ENCODE measurements at regions not wholly inside any gene's neighbourhood (a gene's known extent, or its start where the extent isn't known, plus 50 kb on each side); places are given as distances from the start of the nearest gene placed in this dataset.
"Not testable (repeated sequence)": the region's sequence is repeated elsewhere in the genome, so short reads cannot be mapped to it uniquely, and the experiment has no call there.

GRCh38 chr1:221030990-221031389, 151.7 kb downstream of the HLX start:
- no peaks in the 10 kb centered on the region for H3K9me3 Mint-ChIP-seq
- no peak overlapping the region for H3K27ac Mint-ChIP-seq
- no peaks in the 10 kb centered on the region for H3K36me3 Mint-ChIP-seq (ENCODE audit: low read depth)
- ATAC-seq, result no peak
- peaks cover 2% of the 10 kb centered on the region for H3K27me3 Mint-ChIP-seq
- DNase-seq, result no peak
- H3K4me3 Mint-ChIP-seq, result no peak overlapping the region
- peaks cover 7% of the 10 kb centered on the region for H3K4me1 Mint-ChIP-seq

- peaks cover under 1% of the 10 kb centered on the region for H3K4me1 Mint-ChIP-seq
- H3K27me3 Mint-ChIP-seq, result no peaks in the 10 kb centered on the region
- H3K4me3 Mint-ChIP-seq, result no peak overlapping the region
- H3K9me3 Mint-ChIP-seq, result no peaks in the 10 kb centered on the region
- DNase-seq, result no peak
- no peaks in the 10 kb centered on the region for H3K36me3 Mint-ChIP-seq (ENCODE audit: low read depth)
- no peak overlapping the region for H3K27ac Mint-ChIP-seq
- no peak for ATAC-seq
Measured at GRCh38 chr1:221031458-221032203, 152.4 kb downstream of the HLX start.

GRCh38 chr1:221032204-221032585, 153.0 kb downstream of the HLX start:
- Mint-ChIP-seq H3K9me3 (no peaks in the 10 kb centered on the region), H3K4me3 (no peak overlapping the region), H3K27ac (no peak overlapping the region), H3K36me3 (ENCODE audit: low read depth) (no peaks in the 10 kb centered on the region), H3K4me1 (no peaks in the 10 kb centered on the region), H3K27me3 (no peaks in the 10 kb centered on the region)
- no peak for ATAC-seq
- DNase-seq, result no peak

GRCh38 chr1:221032637-221033280, 153.5 kb downstream of the HLX start:
- ATAC-seq (no peak), DNase-seq (no peak)
- no peak overlapping the region for H3K4me3 Mint-ChIP-seq
- no peaks in the 10 kb centered on the region for H3K9me3 Mint-ChIP-seq
- no peak overlapping the region for H3K27ac Mint-ChIP-seq
- H3K4me1 Mint-ChIP-seq, result no peaks in the 10 kb centered on the region
- H3K36me3 Mint-ChIP-seq (ENCODE audit: low read depth), result no peaks in the 10 kb centered on the region
- H3K27me3 Mint-ChIP-seq, result no peaks in the 10 kb centered on the region

GRCh38 chr1:221035662-221036153, 156.5 kb downstream of the HLX start:
- H3K36me3 Mint-ChIP-seq (ENCODE audit: low read depth), result no peaks in the 10 kb centered on the region
- H3K27me3 Mint-ChIP-seq, result peaks cover 2% of the 10 kb centered on the region
- ATAC-seq (peak; percentile 52), DNase-seq (no peak)
- no peak overlapping the region for H3K4me3 Mint-ChIP-seq
- H3K9me3 Mint-ChIP-seq, result no peaks in the 10 kb centered on the region
- H3K4me1 Mint-ChIP-seq, result no peaks in the 10 kb centered on the region
- H3K27ac Mint-ChIP-seq, result no peak overlapping the region

- DNase-seq, result no peak
- H3K27me3 Mint-ChIP-seq, result peaks cover 2% of the 10 kb centered on the region
- ATAC-seq, result no peak
- H3K27ac Mint-ChIP-seq, result no peak overlapping the region
- no peaks in the 10 kb centered on the region for H3K4me1 Mint-ChIP-seq
- no peaks in the 10 kb centered on the region for H3K36me3 Mint-ChIP-seq (ENCODE audit: low read depth)
- H3K4me3 Mint-ChIP-seq, result no peak overlapping the region
- H3K9me3 Mint-ChIP-seq, result no peaks in the 10 kb centered on the region
Measured at GRCh38 chr1:221039616-221040015, 160.4 kb downstream of the HLX start.

- Mint-ChIP-seq H3K27ac (no peak overlapping the region), H3K27me3 (peaks cover 2% of the 10 kb centered on the region), H3K36me3 (ENCODE audit: low read depth) (no peaks in the 10 kb centered on the region), H3K4me1 (no peaks in the 10 kb centered on the region), H3K9me3 (no peaks in the 10 kb centered on the region), H3K4me3 (no peak overlapping the region)
- DNase-seq, result no peak
- ATAC-seq, result no peak
Measured at GRCh38 chr1:221040101-221040500, 160.9 kb downstream of the HLX start.

GRCh38 chr1:221040691-221041285, 161.5 kb downstream of the HLX start:
- ATAC-seq (no peak), DNase-seq (no peak)
- Mint-ChIP-seq H3K9me3 (no peaks in the 10 kb centered on the region), H3K27me3 (peaks cover 2% of the 10 kb centered on the region), H3K4me3 (no peak overlapping the region), H3K4me1 (peaks cover 5% of the 10 kb centered on the region), H3K36me3 (ENCODE audit: low read depth) (no peaks in the 10 kb centered on the region), H3K27ac (no peak overlapping the region)

GRCh38 chr1:221044538-221044937, 165.3 kb downstream of the HLX start:
- Mint-ChIP-seq H3K9me3 (peaks cover 3% of the 10 kb centered on the region), H3K27ac (no peak overlapping the region), H3K36me3 (ENCODE audit: low read depth) (no peaks in the 10 kb centered on the region), H3K4me3 (no peak overlapping the region), H3K27me3 (peaks cover 2% of the 10 kb centered on the region), H3K4me1 (peaks cover 22% of the 10 kb centered on the region)
- no peak for DNase-seq
- ATAC-seq, result no peak

GRCh38 chr1:221045151-221045550, 165.9 kb downstream of the HLX start:
- Mint-ChIP-seq H3K4me3 (no peak overlapping the region), H3K9me3 (peaks cover 9% of the 10 kb centered on the region), H3K4me1 (peaks cover 22% of the 10 kb centered on the region), H3K36me3 (ENCODE audit: low read depth) (no peaks in the 10 kb centered on the region), H3K27me3 (no peaks in the 10 kb centered on the region), H3K27ac (no peak overlapping the region)
- no peak for ATAC-seq
- DNase-seq, result no peak

- Mint-ChIP-seq H3K27ac (peak overlapping the region; percentile 74), H3K27me3 (no peaks in the 10 kb centered on the region), H3K4me3 (peak overlapping the region; percentile 19), H3K36me3 (ENCODE audit: low read depth) (no peaks in the 10 kb centered on the region), H3K4me1 (peaks cover 22% of the 10 kb centered on the region), H3K9me3 (peaks cover 13% of the 10 kb centered on the region)
- ATAC-seq, result peak; percentile 49
- no peak for DNase-seq
Measured at GRCh38 chr1:221045842-221046831, 166.9 kb downstream of the HLX start.

GRCh38 chr1:221051391-221051790, 172.1 kb downstream of the HLX start:
- H3K4me3 Mint-ChIP-seq; ATAC-seq; H3K27me3 Mint-ChIP-seq; H3K27ac Mint-ChIP-seq; H3K36me3 Mint-ChIP-seq (ENCODE audit: low read depth); DNase-seq: not testable (repeated sequence)
- Mint-ChIP-seq H3K9me3 (peaks cover 13% of the 10 kb centered on the region), H3K4me1 (peaks cover 15% of the 10 kb centered on the region)

- no peak overlapping the region for H3K27ac Mint-ChIP-seq
- ATAC-seq, result no peak
- peaks cover 4% of the 10 kb centered on the region for H3K36me3 Mint-ChIP-seq (ENCODE audit: low read depth)
- H3K9me3 Mint-ChIP-seq, result peaks cover 17% of the 10 kb centered on the region
- peaks cover 5% of the 10 kb centered on the region for H3K4me1 Mint-ChIP-seq
- no peak for DNase-seq
- no peak overlapping the region for H3K4me3 Mint-ChIP-seq
- H3K27me3 Mint-ChIP-seq, result peaks cover 3% of the 10 kb centered on the region
Measured at GRCh38 chr1:221053889-221054288, 174.6 kb downstream of the HLX start.

- Mint-ChIP-seq H3K27ac (no peak overlapping the region), H3K4me3 (no peak overlapping the region), H3K27me3 (peaks cover 6% of the 10 kb centered on the region), H3K36me3 (ENCODE audit: low read depth) (peaks cover 2% of the 10 kb centered on the region), H3K4me1 (no peaks in the 10 kb centered on the region), H3K9me3 (peaks cover 4% of the 10 kb centered on the region)
- ATAC-seq (no peak), DNase-seq (no peak)
Measured at GRCh38 chr1:221059506-221059905, 180.3 kb downstream of the HLX start.

Data from activated naive CD8-positive, alpha-beta T cell treated with anti-CD3 and anti-CD28 coated beads, Interleukin-2, amount 50 U/mL, for 24 hours (primary cell).